ENCODE measurements at regions not wholly inside any gene's neighbourhood (a gene's known extent, or its start where the extent isn't known, plus 50 kb on each side); places are given as distances from the start of the nearest gene placed in this dataset.

DNA sequence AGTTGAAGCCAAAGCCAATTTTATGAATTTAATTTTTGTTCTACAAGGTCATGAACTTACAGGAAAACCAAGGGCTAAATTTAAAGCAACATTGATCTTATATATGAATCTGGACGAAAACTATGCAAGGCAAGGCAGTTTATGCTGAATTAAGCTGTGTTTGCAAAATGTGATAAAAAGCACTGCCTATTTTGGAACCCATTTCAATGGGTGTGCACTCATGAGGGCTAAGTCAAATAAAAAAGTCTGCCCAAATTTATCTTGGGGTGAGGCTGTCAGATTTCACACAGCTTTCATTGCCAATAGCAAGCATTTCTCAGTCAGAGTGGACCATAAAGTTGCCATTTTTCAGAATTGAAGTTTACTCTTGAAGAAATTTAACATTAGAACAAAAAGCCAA is 199.9 kb downstream of the LURAP1L start (continued):
- TF ChIP-seq REST (IDR thresholded peaks at IDR 0.05; ENCODE audit: unreplicated experiment) (no peak), ZNF462 (CRISPR knock-in tag; IDR thresholded peaks at IDR 0.05) (no peak)

- no peak for ATAC-seq
- TF ChIP-seq JUNB (IDR thresholded peaks at IDR 0.05; ENCODE audit: unreplicated experiment) (no peak), REST (IDR thresholded peaks at IDR 0.05; ENCODE audit: unreplicated experiment) (no peak), EZH2 (IDR thresholded peaks at IDR 0.05; ENCODE audit: low read depth, unreplicated experiment) (no peak), STAT1 (IDR thresholded peaks at IDR 0.05; ENCODE audit: unreplicated experiment) (no peak), CTCF (conservative IDR thresholded peaks at IDR 0.05; ENCODE audit: low read depth in 2 of 2) (no peak), ZNF331 (CRISPR knock-in tag; IDR thresholded peaks at IDR 0.05; ENCODE audit: low read depth) (no peak), ZNF114 (CRISPR knock-in tag; IDR thresholded peaks at IDR 0.05) (no peak)
- TF ChIP-seq, protein P1, sequence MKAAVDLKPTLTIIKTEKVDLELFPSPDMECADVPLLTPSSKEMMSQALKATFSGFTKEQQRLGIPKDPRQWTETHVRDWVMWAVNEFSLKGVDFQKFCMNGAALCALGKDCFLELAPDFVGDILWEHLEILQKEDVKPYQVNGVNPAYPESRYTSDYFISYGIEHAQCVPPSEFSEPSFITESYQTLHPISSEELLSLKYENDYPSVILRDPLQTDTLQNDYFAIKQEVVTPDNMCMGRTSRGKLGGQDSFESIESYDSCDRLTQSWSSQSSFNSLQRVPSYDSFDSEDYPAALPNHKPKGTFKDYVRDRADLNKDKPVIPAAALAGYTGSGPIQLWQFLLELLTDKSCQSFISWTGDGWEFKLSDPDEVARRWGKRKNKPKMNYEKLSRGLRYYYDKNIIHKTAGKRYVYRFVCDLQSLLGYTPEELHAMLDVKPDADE (IDR thresholded peaks at IDR 0.05): no peak
Observed at GRCh38 chr9:12975496-12975895, 200.7 kb downstream of the LURAP1L start.

More at GRCh38 chr9:12975496-12975895, 200.7 kb downstream of the LURAP1L start:
- no peak overlapping the region for H3K4me3 ChIP-seq
- no peak overlapping the region for H2AFZ ChIP-seq
- no peaks in the 10 kb centered on the region for H4K20me1 ChIP-seq (replicated peaks; ENCODE audit: insufficient read depth)
- no peak overlapping the region for H3K27ac ChIP-seq (ENCODE audit: low read depth)
- no peaks in the 10 kb centered on the region for H3F3A ChIP-seq (replicated peaks; ENCODE audit: low read depth)
- H3K27me3 ChIP-seq (ENCODE audit: insufficient read depth): no peaks in the 10 kb centered on the region
- H3K27me3 Mint-ChIP-seq (ENCODE audit: insufficient read depth, low read depth, poor library complexity): peaks cover 2% of the 10 kb centered on the region
- H3K4me2 ChIP-seq: no peak overlapping the region
- DNase-seq (ENCODE audit: low spot score): no peak
- no peaks in the 10 kb centered on the region for H3K36me3 Mint-ChIP-seq (ENCODE audit: low read depth)
- peak overlapping the region; percentile 1; the same call in 1 of the 2 replicates for H3K27ac Mint-ChIP-seq
- H3K4me1 Mint-ChIP-seq: peaks cover 6% of the 10 kb centered on the region; the same call in 2 of the 3 replicates
- H3K79me2 ChIP-seq (replicated peaks; ENCODE audit: insufficient read depth): no peaks in the 10 kb centered on the region
- H3K9me2 ChIP-seq (ENCODE audit: insufficient read depth): no peaks in the 10 kb centered on the region
- H3K9me3 Mint-ChIP-seq: no peaks in the 10 kb centered on the region
- no peak overlapping the region for H3K4me3 Mint-ChIP-seq
- no peaks in the 10 kb centered on the region for H3K36me3 ChIP-seq (ENCODE audit: insufficient read depth)
- no peaks in the 10 kb centered on the region for H3K4me1 ChIP-seq (ENCODE audit: insufficient read depth)

Measured in GM23338 (cell line).